PFSK-1 (cell line): ENCODE measurements at regions not wholly inside any gene's neighbourhood (a gene's known extent, or its start where the extent isn't known, plus 50 kb on each side); places are given as distances from the start of the nearest gene placed in this dataset.

Experiments used
- FOXP2 ChIP-seq: optimal IDR thresholded peaks from 2 replicates; pipeline ENCODE3; 2011; ENCODE audit warnings: borderline replicate concordance, control low read depth, inconsistent platforms; ENCODE audit not compliant: insufficient read depth; ENCODE audit errors: extremely low read length, extremely low read depth
- POLR2AphosphoS5 ChIP-seq: IDR thresholded peaks from 2 replicates; pipeline ENCODE4 v1.6.1; 2012; ENCODE audit warnings: low read depth, mild to moderate bottlenecking, control low read depth, low read length, moderate library complexity
- SIN3A ChIP-seq: IDR thresholded peaks from 2 replicates; pipeline ENCODE4 v1.6.1; 2012; ENCODE audit warnings: mild to moderate bottlenecking, low read length, moderate library complexity, borderline replicate concordance; ENCODE audit not compliant: insufficient read depth
- TAF1 ChIP-seq: IDR thresholded peaks from 2 replicates; pipeline ENCODE4 v1.6.1; 2012; ENCODE audit warnings: low read length, control low read depth, borderline replicate concordance; ENCODE audit not compliant: insufficient read depth
- TF ChIP-seq, protein P1 (sequence below), 2 experiments: IDR thresholded peaks; 2 replicates each; pipeline versions ENCODE4 v1.6.1 to v1.8.0; 2011 to 2012; ENCODE audit warnings: low read depth in 2 of 2, low read length in 2 of 2, control low read depth in 1 of 2, inconsistent platforms in 1 of 2, mild to moderate bottlenecking in 1 of 2, moderate library complexity in 1 of 2; ENCODE audit not compliant: insufficient read depth in 1 of 2

- TF ChIP-seq POLR2AphosphoS5 = no peak
- no peak for TF ChIP-seq SIN3A
- TF ChIP-seq, protein P1, sequence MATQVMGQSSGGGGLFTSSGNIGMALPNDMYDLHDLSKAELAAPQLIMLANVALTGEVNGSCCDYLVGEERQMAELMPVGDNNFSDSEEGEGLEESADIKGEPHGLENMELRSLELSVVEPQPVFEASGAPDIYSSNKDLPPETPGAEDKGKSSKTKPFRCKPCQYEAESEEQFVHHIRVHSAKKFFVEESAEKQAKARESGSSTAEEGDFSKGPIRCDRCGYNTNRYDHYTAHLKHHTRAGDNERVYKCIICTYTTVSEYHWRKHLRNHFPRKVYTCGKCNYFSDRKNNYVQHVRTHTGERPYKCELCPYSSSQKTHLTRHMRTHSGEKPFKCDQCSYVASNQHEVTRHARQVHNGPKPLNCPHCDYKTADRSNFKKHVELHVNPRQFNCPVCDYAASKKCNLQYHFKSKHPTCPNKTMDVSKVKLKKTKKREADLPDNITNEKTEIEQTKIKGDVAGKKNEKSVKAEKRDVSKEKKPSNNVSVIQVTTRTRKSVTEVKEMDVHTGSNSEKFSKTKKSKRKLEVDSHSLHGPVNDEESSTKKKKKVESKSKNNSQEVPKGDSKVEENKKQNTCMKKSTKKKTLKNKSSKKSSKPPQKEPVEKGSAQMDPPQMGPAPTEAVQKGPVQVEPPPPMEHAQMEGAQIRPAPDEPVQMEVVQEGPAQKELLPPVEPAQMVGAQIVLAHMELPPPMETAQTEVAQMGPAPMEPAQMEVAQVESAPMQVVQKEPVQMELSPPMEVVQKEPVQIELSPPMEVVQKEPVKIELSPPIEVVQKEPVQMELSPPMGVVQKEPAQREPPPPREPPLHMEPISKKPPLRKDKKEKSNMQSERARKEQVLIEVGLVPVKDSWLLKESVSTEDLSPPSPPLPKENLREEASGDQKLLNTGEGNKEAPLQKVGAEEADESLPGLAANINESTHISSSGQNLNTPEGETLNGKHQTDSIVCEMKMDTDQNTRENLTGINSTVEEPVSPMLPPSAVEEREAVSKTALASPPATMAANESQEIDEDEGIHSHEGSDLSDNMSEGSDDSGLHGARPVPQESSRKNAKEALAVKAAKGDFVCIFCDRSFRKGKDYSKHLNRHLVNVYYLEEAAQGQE (IDR thresholded peaks at IDR 0.05; ENCODE audit: insufficient read depth in 1 of 2, low read depth in 2 of 2, low read length in 2 of 2) = no peak
- TF ChIP-seq FOXP2 = no peak
- no peak for TF ChIP-seq TAF1
Measured at GRCh38 chr15:35305031-35305550, 220.0 kb upstream of the NANOGP8 start.

- TF ChIP-seq POLR2AphosphoS5 (no peak), TAF1 (no peak), SIN3A (no peak), FOXP2 (no peak)
- TF ChIP-seq, protein P1 (IDR thresholded peaks at IDR 0.05; ENCODE audit: insufficient read depth in 1 of 2, low read depth in 2 of 2, low read length in 2 of 2) = no peak
Measured at GRCh38 chr15:35304389-35304788, 219.3 kb upstream of the NANOGP8 start.

- TF ChIP-seq TAF1 (no peak), POLR2AphosphoS5 (no peak), FOXP2 (no peak), SIN3A (no peak)
- TF ChIP-seq, protein P1 (IDR thresholded peaks at IDR 0.05; ENCODE audit: insufficient read depth in 1 of 2, low read depth in 2 of 2, low read length in 2 of 2) = no peak
Measured at GRCh38 chr15:35302334-35302733, 217.2 kb upstream of the NANOGP8 start.

DNA sequence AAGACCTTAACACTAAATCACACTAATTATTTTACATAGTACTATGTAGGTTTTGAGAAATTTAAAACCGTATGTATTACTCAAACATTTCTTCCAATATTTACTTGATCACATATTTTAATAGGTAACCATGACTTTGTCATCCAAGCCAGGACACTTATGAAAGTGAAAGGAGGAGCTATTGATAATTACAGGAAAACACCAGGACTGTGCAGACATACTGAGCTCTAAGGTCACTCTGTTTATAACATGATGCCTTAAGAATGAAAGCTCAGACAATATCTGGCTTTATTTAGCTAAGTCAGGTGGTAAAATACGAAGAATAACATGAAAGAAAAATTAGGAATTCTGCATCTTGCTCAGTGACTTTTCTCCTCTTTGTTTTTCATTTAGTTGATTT is 216.0 kb upstream of the NANOGP8 start:
- TF ChIP-seq SIN3A = no peak
- no peak for TF ChIP-seq TAF1
- no peak for TF ChIP-seq POLR2AphosphoS5
- TF ChIP-seq FOXP2 = no peak
- TF ChIP-seq, protein P1 (IDR thresholded peaks at IDR 0.05; ENCODE audit: insufficient read depth in 1 of 2, low read depth in 2 of 2, low read length in 2 of 2) = no peak
